Fibroblast of lung (primary cell): ENCODE measurements at regions not wholly inside any gene's neighbourhood (a gene's known extent, or its start where the extent isn't known, plus 50 kb on each side); places are given as distances from the start of the nearest gene placed in this dataset.

Experiments used
- EZH2 ChIP-seq: IDR thresholded peaks from 2 replicates; pipeline ENCODE4 v1.5.1; 2012; ENCODE audit warnings: low read length, control low read depth, mild to moderate bottlenecking; ENCODE audit errors: missing control alignments
- TF ChIP-seq, protein P1 (sequence below), 2 donors: IDR thresholded peaks in 1 of 2; conservative IDR thresholded peaks in 1 of 2; 1 replicate in 1 of 2; 2 replicates in 1 of 2; pipeline ENCODE4 v1.5.1; 2011 to 2012; ENCODE audit warnings: low read length in 2 of 2, control low read depth in 1 of 2, inconsistent platforms in 1 of 2, low read depth in 1 of 2, mild to moderate bottlenecking in 1 of 2

DNA sequence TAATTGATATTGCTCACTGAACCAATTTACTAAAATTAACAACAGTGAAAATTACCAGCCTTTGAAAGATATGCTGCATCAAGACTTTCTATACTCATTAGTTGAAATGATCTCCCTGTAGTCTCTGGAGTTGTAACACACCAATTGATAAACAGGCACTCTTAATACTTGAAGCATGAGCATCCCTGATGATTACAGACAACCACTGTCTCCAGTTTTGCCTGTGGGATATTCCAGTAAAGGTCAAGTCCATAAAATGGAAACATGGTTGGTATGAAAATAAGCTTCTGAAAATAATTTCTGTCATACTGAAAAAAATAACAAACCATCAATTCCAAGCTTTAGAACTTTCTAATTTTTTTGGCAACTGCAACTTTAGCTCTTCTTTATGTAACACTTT lies 405.8 kb downstream of the SPRY2 start:
- TF ChIP-seq, protein P1, sequence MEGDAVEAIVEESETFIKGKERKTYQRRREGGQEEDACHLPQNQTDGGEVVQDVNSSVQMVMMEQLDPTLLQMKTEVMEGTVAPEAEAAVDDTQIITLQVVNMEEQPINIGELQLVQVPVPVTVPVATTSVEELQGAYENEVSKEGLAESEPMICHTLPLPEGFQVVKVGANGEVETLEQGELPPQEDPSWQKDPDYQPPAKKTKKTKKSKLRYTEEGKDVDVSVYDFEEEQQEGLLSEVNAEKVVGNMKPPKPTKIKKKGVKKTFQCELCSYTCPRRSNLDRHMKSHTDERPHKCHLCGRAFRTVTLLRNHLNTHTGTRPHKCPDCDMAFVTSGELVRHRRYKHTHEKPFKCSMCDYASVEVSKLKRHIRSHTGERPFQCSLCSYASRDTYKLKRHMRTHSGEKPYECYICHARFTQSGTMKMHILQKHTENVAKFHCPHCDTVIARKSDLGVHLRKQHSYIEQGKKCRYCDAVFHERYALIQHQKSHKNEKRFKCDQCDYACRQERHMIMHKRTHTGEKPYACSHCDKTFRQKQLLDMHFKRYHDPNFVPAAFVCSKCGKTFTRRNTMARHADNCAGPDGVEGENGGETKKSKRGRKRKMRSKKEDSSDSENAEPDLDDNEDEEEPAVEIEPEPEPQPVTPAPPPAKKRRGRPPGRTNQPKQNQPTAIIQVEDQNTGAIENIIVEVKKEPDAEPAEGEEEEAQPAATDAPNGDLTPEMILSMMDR (conservative IDR thresholded peaks at IDR 0.05 in 1 of 2, IDR thresholded peaks at IDR 0.05 in 1 of 2; ENCODE audit: low read depth in 1 of 2, low read length in 2 of 2): no peak
- TF ChIP-seq EZH2: no peak
